Stimulated activated CD4-positive, alpha-beta T cell treated with anti-CD3 and anti-CD28 coated beads, TNF-alpha, amount 100 ng/mL, for 1 hour (primary cell): ENCODE measurements at regions not wholly inside any gene's neighbourhood (a gene's known extent, or its start where the extent isn't known, plus 50 kb on each side); places are given as distances from the start of the nearest gene placed in this dataset.

Experiments used
- DNase-seq, 3 donors: peaks; one replicate each; pipeline ENCODE4 v3.0.0-alpha.2; 2020; ENCODE audit warnings: low read depth in 3 of 3, low spot score in 1 of 3

DNA sequence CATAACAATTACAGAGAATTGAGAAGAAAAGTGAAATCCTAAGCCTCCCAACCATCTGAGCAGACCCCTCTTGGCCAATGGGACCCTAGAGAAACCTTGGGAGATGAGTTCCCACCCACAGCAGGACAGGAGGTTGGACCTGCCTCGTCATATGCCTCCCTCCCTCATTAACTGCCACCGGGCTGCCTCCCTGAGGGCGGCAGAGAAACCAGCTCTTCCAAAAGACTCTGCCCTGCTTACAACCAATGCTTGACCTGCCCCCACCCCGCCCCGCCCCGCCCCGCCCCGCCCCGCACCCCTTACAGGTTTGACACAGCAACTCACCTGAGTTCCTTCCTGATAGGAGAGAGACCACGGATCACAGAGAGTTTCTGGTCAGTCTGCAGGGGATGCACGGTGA, 86.1 kb downstream of the ADRA2C start:
- DNase-seq: no peak

DNA sequence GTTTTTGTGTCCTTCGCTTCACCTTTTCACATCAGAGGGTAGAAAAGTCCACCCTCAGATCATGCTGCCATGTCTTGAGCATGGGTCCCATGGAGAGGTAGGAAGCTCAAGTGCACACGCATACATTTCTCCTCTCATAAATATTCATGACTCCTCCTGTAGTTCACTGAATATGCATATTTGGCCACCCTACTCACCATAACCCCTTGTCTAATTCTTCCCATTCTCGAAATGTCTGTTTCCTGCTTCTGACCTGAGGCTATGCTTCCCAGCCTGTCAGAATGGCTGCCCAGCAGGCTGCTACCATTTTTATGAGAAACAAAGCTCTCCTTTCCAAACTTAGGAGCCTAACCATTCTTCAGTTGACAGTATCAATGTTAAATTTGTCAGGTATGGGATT, 86.5 kb downstream of the ADRA2C start:
- DNase-seq: no peak

DNA sequence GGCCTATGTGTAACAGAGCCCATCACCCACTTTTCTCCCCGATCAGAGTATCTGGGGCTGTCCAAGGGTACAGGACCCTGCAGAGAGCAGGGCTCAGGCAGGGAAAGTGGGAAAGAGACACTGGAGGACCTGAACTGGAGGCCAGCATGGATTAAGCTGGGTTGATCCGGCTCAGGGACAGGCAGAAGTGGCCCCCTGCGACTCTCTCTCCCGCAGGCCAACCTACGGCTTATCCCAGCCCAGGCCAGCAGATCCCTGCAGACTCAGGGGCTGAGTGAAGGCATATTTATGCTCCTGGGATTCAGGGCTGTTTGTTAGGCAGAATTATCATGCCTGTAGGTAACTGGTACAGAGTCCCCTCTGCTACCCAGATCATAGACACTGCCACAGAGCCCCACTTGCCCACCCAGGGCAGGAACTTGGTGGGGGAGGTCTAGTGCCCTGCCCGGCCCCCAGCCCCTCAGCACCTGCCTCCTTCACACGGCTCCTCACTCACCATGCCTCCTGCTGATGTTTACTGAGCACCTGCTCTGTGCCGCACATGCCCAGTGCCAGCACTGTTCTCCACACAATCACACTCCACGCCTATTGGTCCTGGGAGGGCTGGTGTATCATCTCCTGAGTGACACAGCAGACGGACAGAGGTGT, 87.3 kb downstream of the ADRA2C start:
- DNase-seq: no peak

DNA sequence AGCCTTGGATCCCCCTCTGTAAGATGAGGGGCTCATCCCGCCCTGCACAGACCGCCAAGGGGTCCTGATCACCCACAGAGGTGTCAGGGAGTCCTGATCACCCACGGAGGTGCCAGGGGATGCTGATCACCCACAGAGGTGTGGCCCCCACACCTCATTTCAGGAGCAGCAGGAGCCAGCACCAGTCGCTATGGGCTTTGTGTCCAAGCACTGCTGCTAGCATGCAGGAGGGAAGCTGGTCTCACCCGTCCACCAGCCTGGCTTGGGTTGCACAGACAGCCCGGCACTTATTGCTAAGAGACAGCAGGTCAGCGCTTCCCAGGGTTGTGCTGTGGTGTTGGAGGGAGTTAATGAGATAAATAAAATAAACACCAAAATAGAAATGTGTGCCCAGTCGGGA, 88.5 kb downstream of the ADRA2C start:
- no peak for DNase-seq

DNA sequence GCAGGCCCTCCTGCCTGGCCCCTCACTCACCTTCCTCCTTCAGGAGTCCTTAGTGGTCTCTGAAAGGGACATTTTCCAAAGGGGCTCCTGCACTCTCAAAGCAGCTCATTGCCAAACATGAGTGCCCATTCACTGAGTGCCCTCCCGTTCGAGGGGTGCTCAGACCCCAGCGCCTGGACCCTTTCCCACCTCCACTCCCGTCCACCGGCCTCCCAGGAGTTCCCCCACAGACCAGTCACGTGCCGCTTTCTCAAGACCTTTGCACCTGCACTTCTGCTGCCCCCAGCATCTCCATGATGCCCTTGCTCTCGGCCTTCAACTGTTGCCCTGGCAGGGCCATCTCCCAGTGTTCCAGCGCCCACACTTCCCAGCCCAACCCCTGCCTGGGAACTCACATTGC, 89.5 kb downstream of the ADRA2C start:
- DNase-seq: no peak

DNA sequence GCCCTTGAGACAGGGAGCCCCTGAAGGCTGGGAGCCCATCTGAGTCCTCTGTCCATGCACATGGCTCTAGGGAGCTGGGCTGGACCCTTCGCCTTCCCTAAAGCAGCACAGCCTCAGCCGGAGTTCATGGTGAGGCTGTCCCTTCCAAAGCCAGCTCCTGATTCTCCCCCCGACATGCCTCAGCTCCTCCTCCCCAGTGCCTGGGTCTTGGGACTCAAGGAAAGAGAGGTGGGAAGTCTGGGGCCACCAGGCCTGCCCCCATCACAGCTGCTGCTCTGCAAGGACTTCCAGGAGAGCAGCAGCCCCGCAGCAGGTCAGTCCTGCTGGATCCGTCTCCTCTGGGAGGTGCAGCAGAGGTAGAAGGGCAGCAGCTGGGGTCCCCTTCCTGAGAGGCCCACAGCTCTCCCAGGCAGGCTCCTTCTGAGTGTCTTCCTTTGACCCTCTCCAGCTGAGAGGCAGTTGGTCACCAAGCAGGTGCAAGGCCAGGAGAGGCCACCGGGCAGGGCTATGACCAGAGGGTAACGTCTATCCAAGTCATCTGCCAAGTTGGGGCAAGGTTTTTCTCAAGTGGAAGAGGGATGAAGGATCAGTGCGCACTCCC, 90.5 kb downstream of the ADRA2C start:
- DNase-seq: no peak

DNA sequence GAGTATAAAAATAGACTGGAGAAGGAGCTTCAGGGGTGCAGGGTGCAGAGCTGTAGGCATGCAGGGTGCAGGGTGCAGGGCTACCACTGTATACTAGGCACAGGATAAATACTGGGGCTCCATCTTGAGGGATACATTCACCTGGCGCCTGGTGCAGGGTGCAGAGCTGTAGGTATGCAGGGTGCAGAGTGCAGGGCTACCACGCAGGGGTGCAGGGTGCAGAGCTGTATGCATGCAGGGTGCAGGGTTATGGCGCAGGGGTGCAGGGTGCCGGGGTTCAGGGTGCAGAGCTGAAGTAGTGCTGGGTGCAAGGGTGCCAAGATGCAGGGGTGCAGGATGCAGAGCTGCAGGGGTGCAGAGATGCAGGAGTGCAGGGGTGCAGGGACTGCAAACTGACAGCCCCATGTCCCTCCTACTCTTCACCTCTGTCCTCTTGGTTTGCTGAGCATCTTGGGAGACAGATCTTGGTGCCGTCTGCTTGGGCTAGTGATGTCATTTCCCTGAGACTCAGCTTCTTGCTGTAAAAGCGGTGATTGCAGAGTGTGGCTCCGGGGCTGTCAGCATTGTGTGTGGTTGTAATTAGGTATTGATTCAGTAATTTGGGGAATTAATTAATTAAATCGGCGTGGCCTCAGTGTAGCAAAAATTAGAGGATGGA, 91.2 kb downstream of the ADRA2C start:
- no peak for DNase-seq

DNA sequence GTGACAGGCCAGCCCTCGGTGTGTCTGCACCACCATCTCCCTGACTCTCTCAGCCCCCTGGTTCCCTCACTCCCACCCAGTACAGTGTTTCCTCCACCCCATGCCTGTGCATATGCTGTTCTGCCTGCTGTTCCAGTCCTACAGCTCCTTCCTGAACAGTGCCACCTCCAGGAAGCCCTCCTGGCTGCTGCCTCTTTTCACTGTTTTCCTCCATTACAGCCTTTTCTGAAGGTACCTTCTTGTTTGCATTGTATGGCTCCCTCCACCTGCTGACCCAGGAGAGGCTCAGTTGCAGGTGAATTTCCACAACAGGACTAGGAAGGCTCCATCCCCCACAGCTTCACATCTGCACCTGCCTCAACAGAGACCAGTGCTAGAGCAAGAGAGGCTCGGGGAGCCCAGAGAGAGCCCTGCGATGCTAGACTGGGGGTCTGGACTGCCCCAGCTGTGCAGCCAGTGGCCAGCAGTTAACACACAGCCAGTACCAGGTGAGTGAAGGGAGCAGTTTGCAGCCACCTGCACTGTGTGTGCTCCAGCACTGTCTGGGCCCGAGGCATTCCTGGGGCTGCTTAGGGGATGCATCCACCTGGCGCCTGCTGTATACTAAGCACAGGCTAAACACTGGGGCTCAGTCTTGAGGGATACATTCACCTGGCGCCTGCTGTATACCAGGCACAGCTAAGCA, 92.0 kb downstream of the ADRA2C start:
- DNase-seq: no peak

DNA sequence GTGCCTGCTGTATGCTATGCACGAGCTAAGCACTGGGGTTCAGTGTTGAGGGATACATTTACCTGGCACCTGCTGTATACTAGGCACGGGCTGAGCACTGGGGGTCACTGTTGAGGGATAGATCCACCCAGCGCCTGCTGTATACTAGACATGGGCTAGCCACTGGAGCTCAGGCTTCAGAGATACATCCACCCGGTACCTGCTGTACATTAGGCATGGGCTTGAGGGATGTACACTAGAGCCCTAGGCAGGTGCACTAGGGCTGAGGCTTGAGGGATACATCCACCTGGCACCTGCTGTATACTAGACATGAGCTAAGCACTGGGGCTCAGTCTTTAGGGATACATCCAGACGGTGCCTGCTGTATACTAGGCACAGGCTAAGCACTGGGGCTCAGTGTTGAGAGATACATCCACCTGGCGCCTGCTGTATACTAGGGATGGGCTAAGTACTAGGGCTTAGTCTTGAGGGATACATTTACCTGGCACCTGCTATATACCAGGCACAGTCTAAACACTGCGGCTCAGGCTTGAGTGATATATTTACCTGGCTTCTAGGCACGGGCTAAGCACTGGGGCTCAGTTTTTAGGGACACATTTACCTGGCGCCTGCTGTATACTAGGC, 92.7 kb downstream of the ADRA2C start:
- DNase-seq: no peak

DNA sequence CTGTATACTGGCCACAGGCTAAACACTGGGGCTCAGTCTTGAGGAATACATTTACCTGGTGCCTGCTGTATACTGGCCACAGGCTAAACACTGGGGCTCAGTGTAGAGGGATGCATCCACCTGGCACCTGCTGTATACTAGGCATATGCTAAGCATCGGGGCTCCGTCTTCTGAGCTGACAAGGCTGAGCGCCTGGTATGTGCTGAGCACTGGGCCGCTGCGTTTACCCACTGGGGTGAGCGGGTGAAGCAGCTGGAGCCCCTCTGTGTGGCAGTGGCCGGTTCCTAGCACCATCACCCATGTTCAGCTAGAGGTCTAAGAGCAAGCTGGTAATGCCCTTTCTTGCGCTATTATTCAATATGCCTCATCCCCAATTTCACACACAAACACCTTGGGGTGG, 93.4 kb downstream of the ADRA2C start:
- no peak for DNase-seq

DNA sequence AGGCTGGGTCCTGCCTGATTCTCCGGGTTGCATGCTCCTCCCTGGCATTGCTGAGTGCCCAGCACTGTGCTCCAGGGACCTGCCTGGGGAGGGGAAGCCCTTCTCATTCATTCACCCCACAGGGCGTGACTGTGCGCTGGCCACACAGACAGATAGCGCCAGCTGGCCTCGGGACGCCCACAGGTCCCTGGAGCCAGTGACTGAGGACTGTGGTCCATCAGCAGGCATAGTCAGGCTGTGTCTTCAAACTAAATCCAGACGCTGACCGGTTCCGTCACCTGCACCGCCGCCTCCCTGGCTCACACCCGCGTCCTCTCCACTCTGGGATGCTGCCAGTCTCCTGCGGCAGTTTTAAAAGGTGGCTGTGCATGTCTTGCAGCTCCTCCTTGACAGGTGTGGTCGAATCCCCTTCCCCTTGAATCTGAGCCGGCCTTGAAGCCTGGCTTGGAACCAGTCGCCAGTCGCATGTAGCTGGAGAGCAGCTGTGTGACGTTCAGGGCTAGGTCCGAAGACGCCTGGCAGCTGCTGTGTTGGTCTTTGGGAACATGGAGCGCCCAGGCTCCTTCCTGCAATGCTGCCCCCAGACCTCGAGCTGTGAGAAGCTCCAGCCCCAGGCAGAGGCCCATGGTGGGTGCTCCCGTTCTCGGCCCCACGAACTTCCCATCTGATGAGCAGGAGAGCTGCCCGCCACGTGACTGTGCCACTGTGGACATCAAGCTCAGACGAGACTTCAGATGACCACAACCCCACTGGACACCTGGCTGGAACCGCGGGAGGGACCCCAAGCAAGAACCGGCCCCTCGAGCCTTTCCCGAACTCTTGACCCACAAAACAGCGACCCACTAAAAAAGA, 94.1 kb downstream of the ADRA2C start:
- no peak for DNase-seq

DNA sequence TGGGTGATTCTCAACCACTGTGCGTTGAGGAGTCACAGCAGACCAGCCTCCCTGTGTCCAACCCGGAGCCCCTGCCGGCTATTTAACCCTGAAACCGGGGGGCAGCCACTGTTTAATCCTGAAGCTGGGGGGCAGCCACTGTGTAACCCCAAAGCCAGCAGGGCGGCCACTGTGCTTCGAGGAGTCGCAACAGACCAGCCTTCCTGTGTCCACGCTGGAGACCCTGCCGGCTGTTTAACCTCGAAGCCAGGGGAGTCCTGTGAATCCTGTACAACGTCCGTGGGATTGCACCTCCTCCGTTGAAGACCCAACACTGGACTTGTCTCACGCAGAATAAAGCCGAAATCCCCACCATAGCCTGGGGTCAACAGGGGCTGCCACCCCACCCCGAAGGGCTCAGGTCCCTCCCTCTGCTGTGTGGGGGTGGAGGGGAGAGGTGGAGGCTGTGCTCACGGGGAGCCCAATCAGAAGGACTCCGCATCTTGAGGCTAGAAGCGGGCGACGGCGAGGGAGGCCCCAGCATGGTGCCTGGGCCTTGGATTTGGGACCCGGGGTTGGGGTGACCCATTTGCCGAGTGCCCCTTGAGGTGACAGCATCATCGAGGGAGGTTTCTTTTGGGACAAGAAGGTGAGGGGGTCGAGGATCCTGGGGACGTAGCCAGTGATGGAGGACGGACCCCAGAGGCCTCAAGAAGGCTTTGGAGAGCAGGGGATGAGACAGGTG, 94.9 kb downstream of the ADRA2C start:
- no peak for DNase-seq

DNA sequence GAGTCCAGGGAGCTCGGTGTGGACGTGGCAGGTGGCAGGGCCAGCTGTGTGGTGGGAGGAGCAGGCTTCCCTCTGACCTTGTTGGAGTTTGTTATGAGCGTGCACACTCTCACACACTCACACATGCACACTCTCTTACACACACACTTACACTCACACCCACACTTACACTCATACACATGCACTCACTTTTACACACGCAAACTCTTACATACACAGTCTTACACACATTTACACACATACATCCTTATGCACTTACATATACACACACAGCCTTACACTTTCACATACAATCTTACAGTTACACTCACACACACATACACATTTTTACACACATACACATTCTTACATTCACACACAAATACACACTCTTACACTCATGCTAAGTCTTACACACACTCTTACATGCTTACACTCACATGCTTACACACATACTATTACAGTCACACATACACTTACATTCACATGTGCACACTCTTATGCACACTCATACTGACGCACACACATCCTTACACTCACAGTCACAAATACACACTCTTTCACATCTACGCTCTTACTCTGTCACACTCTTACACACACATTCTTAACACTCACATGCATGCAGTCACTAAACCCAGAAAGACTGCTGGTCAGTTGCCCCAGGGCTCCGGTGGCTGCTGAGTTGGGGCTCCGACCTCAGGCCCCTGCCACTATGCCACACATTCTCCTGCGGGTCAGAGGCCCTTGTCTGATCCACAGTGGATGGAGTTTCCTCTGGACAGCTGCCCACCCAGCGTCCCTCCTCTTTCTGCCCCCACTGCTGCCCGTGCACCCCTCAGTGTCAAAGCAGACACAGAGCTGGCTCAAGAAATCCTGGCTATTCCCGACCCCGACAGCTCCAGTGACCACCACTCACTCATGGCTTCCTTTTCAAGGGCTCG, 95.8 kb downstream of the ADRA2C start:
- no peak for DNase-seq

DNA sequence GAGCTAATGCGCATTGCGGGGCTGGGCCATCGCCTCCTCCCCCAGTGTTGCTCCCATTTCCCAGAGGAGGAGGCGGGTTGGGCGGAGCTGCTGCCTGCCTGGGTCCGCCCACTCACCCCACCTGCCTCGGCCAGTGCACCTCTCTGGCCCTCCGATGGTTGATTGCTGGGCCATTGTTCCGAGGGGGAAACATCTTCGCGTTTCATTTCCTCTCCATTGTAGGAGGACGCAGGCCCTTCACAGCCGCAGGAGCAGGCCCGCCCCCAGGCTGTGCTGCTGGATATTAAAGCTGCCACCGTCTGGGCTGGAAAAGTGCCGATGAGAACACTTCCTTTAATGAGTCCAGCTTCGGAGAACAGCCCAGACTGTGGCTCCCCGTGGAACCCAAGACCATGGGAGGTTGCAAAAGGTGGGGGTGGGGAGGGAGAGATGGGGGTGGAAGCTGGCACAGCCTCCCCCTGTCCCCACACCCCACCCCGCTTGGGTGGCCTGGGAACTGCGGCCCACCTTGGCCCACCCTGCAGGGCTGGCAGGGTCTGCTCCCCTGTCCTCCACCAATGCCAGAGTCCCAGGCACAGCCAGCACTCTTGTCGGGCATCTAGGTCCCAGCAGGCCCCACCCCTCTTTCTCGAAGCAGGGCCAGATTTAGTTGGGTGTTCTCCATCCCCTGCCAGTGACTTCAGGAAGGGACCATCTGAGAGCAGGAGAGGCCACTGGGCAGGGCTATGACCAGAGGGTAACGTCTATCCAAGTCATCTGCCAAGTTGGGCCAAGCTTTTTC, 96.6 kb downstream of the ADRA2C start:
- no peak for DNase-seq

DNA sequence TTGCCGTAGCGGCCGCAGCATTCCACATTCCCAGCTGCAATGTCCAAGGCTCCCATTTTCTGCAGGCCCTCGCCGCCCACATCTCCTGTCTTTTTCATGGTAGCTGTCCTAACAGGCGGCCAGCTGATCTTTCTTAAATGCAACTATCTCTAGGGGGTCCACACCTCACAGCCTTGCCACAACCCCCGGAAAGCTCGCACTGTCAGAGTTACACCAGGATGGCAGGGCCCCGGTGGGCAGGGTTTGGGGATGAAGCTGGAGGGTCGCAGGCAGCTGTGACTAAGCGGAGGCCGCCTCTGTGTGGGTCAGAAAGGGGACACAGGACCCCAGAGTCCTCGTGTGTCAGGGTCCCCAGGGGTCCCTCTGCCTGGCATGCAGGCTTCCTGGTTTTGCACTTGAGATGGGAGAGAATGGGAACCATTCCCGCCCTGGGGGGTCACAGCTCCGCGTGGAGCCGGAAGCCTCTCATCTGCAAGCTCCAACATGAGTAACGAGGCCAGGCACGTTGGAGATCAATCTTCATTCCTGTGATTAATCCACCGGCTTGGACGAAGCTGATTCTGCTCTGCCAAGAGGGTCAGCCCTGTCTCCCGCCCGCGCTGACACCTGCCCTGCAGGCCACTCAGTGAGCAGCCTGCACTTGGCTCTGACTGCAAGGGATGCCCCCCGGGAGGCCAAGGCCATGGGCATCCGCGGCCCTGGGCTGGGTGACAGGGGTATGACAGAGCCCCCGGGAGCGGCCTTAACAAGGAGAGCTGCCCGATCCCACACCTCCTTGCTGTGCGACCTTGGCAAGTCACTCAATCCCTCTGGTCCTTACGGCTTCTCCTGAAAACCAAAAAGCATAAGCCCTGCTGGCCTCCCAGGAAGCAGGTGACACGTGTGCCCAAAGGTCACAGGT, 97.9 kb downstream of the ADRA2C start:
- DNase-seq: no peak

DNA sequence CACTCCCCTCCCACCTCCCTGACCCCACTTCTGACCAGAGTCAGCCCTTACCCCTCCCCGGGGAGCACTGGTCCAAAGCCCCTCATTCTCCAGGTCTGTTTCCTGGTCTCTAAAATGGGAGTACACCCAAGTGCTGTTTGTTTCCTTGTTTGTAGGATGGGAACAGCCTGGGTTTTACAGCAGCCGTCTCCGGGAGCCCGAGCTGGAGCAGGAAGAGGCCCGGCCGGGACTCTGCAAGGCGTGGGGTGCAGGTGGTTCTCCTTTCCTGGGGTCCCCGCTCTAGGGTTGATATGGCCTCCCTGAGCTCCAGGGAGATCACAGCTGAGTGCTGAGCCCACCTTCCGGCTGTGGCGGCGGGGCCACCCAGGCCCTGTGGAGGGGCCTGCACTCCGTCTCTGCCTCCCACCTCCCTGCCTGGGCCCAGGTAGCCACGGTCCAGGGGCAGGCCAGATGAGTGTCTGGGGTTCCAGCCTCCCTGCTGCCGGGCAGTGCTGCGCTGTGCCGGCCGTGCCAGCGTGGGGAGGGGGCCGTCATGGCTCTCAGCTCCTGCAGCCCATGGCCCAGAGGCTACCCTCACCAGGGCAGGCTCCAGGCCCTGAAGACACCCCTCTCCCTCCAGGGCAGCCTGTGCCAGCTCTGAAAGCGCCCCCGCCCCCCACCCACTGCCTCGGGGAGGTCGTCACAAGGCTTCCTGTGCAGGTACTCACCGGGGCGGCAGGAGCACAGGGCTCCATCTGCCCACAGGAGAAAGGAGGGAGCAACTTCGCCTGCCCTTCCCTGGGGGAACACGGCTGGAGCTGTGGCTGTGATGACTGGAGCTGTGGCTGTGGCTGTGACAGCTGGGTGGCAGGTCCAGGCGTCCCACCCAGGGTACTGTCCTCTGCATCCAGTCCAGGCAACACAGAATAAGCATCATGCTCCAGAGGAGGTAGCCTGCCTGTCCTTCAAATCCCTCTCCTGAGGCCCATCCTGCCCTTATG, 98.8 kb downstream of the ADRA2C start:
- no peak for DNase-seq
